MM.1S (cell line): ENCODE measurements at regions not wholly inside any gene's neighbourhood (a gene's known extent, or its start where the extent isn't known, plus 50 kb on each side); places are given as distances from the start of the nearest gene placed in this dataset.

Source experiments
- EZH2 ChIP-seq: fragments of 300-600 bp; sonication (generic); optimal IDR thresholded peaks from 2 replicates; pipeline ENCODE3; 2017; ENCODE audit warnings: low read depth, mild to moderate bottlenecking, antibody characterized with exemption, low read length, mixed read lengths
- TF ChIP-seq, protein P1 (sequence below): fragments of 300-600 bp; sonication (generic); IDR thresholded peaks from 2 replicates; pipeline ENCODE4 v1.5.1; 2016; ENCODE audit warnings: antibody characterized with exemption, low read length, mixed read lengths

DNA sequence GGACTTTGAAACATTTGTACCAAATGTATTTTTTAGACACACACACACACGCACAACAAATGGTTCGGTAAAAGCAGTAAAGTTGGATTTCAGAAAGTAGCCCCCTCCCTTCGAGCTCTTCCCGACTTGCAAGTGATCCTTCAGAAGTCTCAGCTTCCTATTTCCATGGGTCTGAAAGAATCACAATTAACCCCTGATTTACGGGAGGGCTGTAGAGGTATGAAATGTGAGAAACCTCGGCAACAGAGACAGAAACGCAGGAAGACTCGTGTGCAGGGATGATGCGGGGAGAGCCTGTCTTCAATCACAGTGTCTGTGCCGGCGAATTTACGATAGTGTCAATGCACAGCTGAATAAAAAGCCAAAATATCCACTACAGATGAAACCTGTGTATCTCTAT, 60.7 kb upstream of the VRK1 start:
- TF ChIP-seq, protein P1, sequence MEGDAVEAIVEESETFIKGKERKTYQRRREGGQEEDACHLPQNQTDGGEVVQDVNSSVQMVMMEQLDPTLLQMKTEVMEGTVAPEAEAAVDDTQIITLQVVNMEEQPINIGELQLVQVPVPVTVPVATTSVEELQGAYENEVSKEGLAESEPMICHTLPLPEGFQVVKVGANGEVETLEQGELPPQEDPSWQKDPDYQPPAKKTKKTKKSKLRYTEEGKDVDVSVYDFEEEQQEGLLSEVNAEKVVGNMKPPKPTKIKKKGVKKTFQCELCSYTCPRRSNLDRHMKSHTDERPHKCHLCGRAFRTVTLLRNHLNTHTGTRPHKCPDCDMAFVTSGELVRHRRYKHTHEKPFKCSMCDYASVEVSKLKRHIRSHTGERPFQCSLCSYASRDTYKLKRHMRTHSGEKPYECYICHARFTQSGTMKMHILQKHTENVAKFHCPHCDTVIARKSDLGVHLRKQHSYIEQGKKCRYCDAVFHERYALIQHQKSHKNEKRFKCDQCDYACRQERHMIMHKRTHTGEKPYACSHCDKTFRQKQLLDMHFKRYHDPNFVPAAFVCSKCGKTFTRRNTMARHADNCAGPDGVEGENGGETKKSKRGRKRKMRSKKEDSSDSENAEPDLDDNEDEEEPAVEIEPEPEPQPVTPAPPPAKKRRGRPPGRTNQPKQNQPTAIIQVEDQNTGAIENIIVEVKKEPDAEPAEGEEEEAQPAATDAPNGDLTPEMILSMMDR = no peak
- TF ChIP-seq EZH2 = no peak
